Ramos (cell line): ENCODE measurements at regions not wholly inside any gene's neighbourhood (a gene's known extent, or its start where the extent isn't known, plus 50 kb on each side); places are given as distances from the start of the nearest gene placed in this dataset.

ENCODE experiments used
- in situ Hi-C: fragments of 300-500 bp; cut with MboI; formaldehyde crosslinking; loops from one replicate; pipeline ENCODE4 v1.14.3; 2022; ENCODE audit warnings: low sequenced_read_pairs; ENCODE audit not compliant: unreplicated experiment

DNA sequence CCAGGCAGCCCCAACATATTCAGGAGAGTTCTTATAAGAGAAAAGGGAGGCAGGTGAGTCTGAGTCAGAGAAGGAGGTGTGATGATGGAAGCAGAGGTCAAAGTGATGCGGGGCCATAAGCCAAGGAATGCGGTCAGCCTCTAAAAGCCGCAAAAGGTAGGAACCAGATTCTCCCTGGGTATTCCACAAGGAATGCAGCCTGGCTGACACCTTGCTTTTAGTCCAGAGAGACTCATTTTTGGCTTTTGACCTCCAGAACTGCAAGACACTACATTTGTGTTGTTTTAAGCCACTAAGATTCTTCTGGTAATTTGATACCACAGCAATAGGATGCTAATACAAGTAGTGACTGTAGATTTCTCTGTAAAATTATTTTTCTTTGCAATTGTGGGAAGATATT is 151.5 kb upstream of the EEPD1 start:
- in situ Hi-C loops = no loop called here

DNA sequence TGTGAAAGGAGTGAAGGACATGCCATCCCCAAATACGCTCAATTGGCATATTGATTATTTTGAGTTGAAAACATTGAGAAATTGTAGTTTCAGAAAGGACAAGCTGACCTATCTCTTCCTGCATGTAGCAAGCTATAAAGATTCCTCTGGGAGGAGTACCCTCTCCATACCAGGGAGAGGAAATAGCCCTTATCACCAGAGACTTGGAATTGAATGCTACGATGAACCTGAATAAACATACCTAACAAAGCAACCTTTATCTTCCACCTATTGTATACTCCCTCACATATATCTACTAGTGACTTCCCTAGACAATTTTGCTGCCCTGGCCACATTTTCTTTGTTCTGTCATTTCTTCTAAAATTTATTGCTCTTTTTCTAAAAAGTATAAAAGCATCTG is 150.2 kb upstream of the EEPD1 start:
- in situ Hi-C loops = no loop called here

DNA sequence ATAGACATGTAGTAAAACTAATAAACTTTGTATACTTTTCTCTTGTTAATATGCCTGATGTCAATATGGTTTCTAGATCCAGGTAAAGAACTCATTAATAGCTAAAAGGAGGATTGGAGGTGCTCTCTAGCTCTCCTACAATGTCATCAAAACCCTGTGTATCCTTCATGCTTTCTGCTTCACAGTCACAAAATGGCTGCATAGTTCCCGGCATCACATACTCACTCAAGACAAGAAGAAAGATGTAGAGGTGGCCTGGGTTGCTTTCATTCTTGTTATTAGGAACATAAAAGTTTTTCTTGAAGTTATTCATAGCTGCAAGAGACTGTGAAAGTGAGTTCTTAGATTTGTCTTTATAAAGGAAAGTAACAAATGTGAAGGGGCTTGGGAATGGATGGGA is 149.7 kb upstream of the EEPD1 start:
- in situ Hi-C loops = no loop called here

GRCh38 chr7:36005293-36005692 is 147.8 kb upstream of the EEPD1 start:
- in situ Hi-C loops = no loop called here

DNA sequence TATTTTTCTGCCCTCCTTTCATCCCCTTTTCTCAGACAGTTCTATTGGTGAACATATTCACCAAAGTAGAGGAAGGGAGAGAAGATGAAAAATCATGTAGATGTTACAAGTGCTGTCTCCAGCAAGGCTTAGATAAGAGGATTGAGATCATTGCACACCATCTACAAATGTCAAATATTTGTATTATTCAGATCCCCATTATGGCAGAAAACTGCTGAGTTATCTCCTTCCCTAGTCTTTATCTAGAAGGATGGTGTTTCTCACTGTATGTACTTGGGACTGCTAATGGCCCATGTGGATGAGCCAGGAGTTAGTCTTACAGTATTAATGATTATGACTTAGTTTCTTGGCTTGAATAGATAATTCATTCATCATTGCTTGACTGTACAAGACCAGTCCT is 147.2 kb upstream of the EEPD1 start:
- in situ Hi-C loops = no loop called here

DNA sequence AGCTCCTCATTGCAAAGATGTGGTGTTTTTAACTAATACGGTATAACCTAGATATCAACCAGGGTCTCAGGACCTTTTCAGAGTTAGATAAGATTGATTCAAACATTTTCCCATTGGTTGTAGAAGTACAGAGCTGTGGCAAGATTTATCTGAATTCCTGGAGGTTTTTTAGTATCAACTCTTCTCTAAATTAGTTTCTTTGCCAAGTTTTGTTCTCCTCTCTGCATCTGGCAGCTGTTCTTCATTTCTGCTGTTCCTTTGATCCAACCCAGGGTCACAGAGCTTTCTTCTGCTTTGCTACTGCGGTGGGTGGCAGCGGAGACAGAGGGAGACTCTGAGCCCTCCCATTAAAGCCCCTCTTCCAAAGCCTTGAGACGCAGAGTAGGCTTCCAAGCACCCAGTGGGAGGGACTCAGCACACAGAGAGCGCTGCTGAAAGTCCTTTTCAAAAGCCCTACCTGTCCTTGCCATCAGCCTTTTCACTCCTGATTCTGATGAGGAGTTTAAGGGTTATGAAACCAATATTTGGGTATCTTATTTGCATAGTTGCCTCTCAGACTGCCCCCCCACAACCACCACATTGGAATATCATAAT is 146.3 kb upstream of the EEPD1 start:
- in situ Hi-C loops = no loop called here

- in situ Hi-C loops = no loop called here
Measured at GRCh38 chr7:36010656-36011587, 142.1 kb upstream of the EEPD1 start.

GRCh38 chr7:36011588-36011965 is 141.5 kb upstream of the EEPD1 start:
- in situ Hi-C loops = no loop called here

- in situ Hi-C loops = no loop called here
Measured at GRCh38 chr7:36013246-36014014, 139.6 kb upstream of the EEPD1 start.

- in situ Hi-C loops = no loop called here
Measured at GRCh38 chr7:36014961-36015360, 138.1 kb upstream of the EEPD1 start.

DNA sequence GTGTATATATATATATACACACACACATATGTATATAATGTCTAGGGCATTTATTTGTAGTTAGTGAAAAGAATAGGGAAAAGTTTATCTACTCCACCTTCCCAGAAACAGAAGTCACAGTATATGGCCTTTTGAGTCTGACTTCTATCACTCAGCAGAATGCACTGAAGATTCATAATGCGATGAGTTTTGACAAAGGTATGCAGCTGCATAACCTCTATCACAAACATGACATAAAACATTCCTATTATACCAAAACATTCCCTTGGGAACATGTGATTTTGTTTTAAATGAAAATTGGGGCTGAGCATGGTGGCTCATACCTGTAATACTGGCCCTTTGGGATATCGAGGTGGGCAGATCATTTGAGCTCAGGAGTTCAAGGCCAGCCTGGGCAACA is 137.3 kb upstream of the EEPD1 start:
- in situ Hi-C loops = no loop called here

DNA sequence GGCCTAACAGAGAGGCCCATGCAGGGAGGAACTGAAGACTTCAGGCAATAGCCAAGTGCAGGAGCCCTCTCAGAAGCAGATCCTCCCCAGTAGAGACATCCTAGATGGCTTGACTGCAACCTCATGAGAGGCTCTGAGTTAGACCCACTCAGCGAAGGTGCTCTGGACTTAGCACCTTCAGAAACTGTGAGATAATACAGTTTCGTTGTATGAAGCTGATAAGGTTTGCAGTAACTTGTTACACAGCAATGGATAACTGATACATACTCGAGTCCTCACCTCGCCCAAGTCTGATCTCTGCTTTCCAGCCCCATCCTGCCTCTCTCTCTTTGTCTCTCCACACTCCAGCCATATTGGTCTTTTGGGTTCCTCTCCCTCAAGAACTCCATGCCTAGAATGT is 136.4 kb upstream of the EEPD1 start:
- in situ Hi-C loops = no loop called here

- in situ Hi-C loops = no loop called here
Measured at GRCh38 chr7:36017111-36017510, 135.9 kb upstream of the EEPD1 start.

DNA sequence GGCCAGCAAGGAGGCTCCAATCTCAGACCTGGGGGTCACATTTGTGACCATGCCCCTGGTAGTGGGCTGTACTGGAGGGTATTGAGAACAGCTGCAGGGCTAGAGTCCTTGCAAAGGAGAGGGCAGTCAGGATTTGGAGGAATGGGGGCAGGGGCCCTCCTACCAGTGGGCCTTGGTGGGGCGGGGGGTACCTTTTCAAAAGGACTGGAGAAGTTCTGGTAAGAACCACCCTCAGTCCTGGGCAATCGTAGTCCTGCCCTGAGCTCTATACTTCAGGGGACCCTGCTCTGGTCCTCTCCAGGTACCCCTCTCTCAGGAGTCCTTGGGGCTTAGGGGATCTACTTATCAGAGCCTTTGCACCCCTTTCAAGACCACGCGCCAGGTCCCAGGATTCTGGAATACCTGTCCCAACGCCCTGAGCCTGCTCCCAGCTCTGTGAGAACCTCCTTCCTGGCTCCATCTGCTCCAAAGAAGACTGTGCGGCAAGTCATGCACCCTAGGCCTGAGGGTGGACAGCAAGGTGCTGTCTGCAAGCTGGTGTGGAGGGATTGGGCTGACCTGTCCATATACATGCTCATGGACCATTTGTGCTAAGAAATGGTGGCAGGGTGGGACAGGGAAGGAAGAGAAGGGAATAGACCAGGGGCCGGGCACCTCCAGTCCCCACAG is 134.1 kb upstream of the EEPD1 start:
- in situ Hi-C loops = no loop called here

GRCh38 chr7:36019538-36019937 is 133.5 kb upstream of the EEPD1 start:
- in situ Hi-C loops = no loop called here

DNA sequence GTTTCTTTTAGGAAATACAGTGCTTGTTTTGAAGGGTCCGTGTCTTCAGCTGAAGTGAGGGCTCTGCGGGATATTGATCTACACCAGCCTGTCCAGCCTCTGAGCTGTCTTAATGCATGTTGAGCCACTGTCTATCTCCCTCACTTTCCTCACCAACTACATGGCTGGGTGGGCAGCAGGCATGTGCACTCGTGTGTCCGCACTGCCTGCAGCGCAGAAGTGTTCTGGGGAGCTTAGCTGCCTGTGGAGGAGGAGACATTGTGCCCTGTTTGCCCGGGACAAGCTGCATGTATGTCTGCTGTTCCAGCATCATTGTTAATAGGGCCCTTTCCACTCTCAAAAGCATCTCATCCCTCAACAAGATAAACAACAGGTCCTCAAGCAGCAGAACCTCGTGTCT is 133.1 kb upstream of the EEPD1 start:
- in situ Hi-C loops = no loop called here

GRCh38 chr7:36021367-36021766 is 131.7 kb upstream of the EEPD1 start:
- in situ Hi-C loops = no loop called here

DNA sequence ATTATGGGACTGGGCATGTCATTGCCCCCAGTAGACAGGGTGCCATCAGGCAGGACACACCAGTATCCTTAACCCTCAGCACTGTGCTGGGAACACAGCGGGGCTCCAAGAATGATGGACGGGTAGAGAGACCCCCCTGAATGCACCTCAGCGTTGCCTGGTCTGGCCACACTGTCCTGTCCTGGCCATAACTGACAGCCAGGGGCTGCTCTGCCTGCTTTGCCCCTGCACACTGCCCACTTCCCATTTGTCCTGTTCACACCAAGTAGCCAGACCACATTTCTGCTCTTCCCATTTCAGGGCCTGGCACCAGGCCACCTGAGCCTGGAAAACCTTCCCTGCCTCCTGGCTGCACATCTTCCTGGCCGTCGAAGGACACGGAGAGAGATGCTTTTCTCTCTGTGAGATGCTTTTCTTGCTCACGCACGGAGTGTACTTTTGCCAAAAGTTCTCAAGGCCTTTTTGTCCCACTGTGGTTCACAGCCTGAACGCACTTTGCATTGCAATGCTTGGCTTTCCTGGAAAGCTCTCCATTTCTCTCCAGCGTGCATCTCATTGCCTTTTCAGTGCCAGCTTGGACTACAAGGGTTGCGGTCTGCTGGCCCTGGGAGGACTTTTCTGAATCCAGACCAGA is 131.0 kb upstream of the EEPD1 start:
- in situ Hi-C loops = no loop called here

- in situ Hi-C loops = no loop called here
Measured at GRCh38 chr7:36023033-36023560, 130.0 kb upstream of the EEPD1 start.

- in situ Hi-C loops = no loop called here
Measured at GRCh38 chr7:36025190-36025589, 127.9 kb upstream of the EEPD1 start.
